Trophoblast cell (in vitro differentiated cells and primary cell): ENCODE measurements at regions not wholly inside any gene's neighbourhood (a gene's known extent, or its start where the extent isn't known, plus 50 kb on each side); places are given as distances from the start of the nearest gene placed in this dataset.

Experiments
- DNase-seq, 2 donors: peaks; one replicate each; pipeline ENCODE4 v3.0.0-alpha.2; 2016
- H2AFZ ChIP-seq: 2 replicates; pipeline ENCODE4 v1.6.1; 2013; ENCODE audit warnings: low read length, moderate library complexity, mild to moderate bottlenecking; ENCODE audit not compliant: insufficient read depth, poor library complexity
- H2AK5ac ChIP-seq: 2 replicates; pipeline ENCODE4 v1.6.1; 2013; ENCODE audit warnings: mild to moderate bottlenecking, low read length
- H2BK120ac ChIP-seq: 2 replicates; pipeline ENCODE4 v1.6.1; 2013; ENCODE audit warnings: low read length, mild to moderate bottlenecking, moderate library complexity; ENCODE audit not compliant: insufficient read depth, poor library complexity
- H2BK12ac ChIP-seq: 2 replicates; pipeline ENCODE4 v1.6.1; 2013; ENCODE audit warnings: mild to moderate bottlenecking, low read length, moderate library complexity
- H2BK5ac ChIP-seq: 2 replicates; pipeline ENCODE4 v1.6.1; 2013; ENCODE audit warnings: low read length, low read depth, moderate library complexity, mild to moderate bottlenecking; ENCODE audit not compliant: poor library complexity
- H3K14ac ChIP-seq: 2 replicates; pipeline ENCODE4 v1.6.1; 2013; ENCODE audit warnings: mild to moderate bottlenecking, low read length
- H3K18ac ChIP-seq: 2 replicates; pipeline ENCODE4 v1.6.1; 2013; ENCODE audit warnings: mild to moderate bottlenecking, low read length
- H3K23ac ChIP-seq: 2 replicates; pipeline ENCODE4 v1.6.1; 2013; ENCODE audit warnings: low read length
- H3K27ac ChIP-seq: 2 replicates; pipeline ENCODE4 v1.5.1; 2013; ENCODE audit warnings: low read depth, mild to moderate bottlenecking, inconsistent platforms, low read length, moderate library complexity
- H3K27me3 ChIP-seq: 2 replicates; pipeline ENCODE4 v1.6.1; 2013; ENCODE audit warnings: inconsistent platforms, mild to moderate bottlenecking, low read length, moderate library complexity; ENCODE audit not compliant: insufficient read depth
- H3K36me3 ChIP-seq, 2 experiments: 1 replicate in 1 of 2; 2 replicates in 1 of 2; pipeline ENCODE4 v1.6.1; 2013; ENCODE audit warnings: low read length in 2 of 2, mild to moderate bottlenecking in 2 of 2, moderate library complexity in 1 of 2; ENCODE audit not compliant: insufficient read depth in 2 of 2, control insufficient read depth in 1 of 2
- H3K4ac ChIP-seq: 2 replicates; pipeline ENCODE4 v1.6.1; 2013; ENCODE audit warnings: low read depth, mild to moderate bottlenecking, low read length, moderate library complexity
- H3K4me1 ChIP-seq, 2 experiments: 1 replicate in 1 of 2; 2 replicates in 1 of 2; pipeline ENCODE4 v1.6.1; 2013; ENCODE audit warnings: low read length in 2 of 2, mild to moderate bottlenecking in 2 of 2, moderate library complexity in 1 of 2; ENCODE audit not compliant: insufficient read depth in 2 of 2, control insufficient read depth in 1 of 2
- H3K4me2 ChIP-seq: 2 replicates; pipeline ENCODE4 v1.6.1; 2013; ENCODE audit warnings: inconsistent platforms, mild to moderate bottlenecking, low read length, moderate library complexity
- H3K4me3 ChIP-seq: 2 replicates; pipeline ENCODE4 v1.5.1; 2013; ENCODE audit warnings: mild to moderate bottlenecking, low read depth, low read length, inconsistent platforms
- H3K79me1 ChIP-seq: one replicate; pipeline ENCODE4 v1.6.1; 2013; ENCODE audit warnings: low read length
- H3K79me2 ChIP-seq: 2 replicates; pipeline ENCODE4 v1.6.1; 2013; ENCODE audit warnings: low read length, mild to moderate bottlenecking; ENCODE audit not compliant: control insufficient read depth, insufficient read depth, poor library complexity
- H3K9ac ChIP-seq: 2 replicates; pipeline ENCODE4 v1.6.1; 2013; ENCODE audit warnings: mild to moderate bottlenecking, low read length
- H3K9me3 ChIP-seq: 2 replicates; pipeline ENCODE4 v1.6.1; 2013; ENCODE audit warnings: low read depth, mild to moderate bottlenecking, control low read depth, inconsistent platforms, low read length; ENCODE audit not compliant: insufficient read depth
- H4K12ac ChIP-seq: 2 replicates; pipeline ENCODE4 v1.6.1; 2013; ENCODE audit warnings: low read depth, mild to moderate bottlenecking, low read length, moderate library complexity
- H4K8ac ChIP-seq: 2 replicates; pipeline ENCODE4 v1.6.1; 2013; ENCODE audit warnings: low read depth, mild to moderate bottlenecking, low read length, moderate library complexity
- H4K91ac ChIP-seq: one replicate; pipeline ENCODE4 v1.6.1; 2013; ENCODE audit warnings: low read depth, mild to moderate bottlenecking, low read length, moderate library complexity
- WGBS: extraction: QIAGEN DNeasy Blood & Tissue Kit; methylation state at CpG from one replicate; pipeline ENCODE4 v1.1.7; 2013; ENCODE audit warnings: missing lambda C conversion rate; ENCODE audit not compliant: insufficient read length, insufficient coverage; ENCODE audit errors: extremely low coverage; 5-methylcytosine and 5-hydroxymethylcytosine counted together

DNA sequence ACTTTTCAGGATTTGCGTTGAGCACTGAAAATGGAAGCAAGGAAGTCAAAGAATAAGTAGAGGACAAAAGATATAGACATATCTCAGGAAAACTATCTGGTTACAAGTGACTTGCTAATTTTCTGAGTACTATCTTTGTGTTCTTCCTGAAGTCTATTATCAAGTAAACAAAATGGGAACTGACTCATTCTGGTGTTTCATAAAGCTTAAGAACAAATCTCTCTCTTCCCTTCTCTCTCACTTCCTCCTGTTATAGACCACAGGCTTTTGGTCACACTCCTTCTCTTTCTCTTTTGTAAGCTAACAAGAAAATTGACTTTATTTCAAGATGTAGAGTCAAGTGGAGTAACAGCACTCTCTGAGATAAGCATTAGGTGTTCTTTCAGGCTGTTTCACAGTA is 406.6 kb upstream of the SYT1 start:
- Histone ChIP-seq H3K23ac (no peak overlapping the region), H2AFZ (no peak overlapping the region), H2BK120ac (no peak overlapping the region), H4K12ac (no peak overlapping the region), H4K8ac (no peak overlapping the region), H3K79me1 (no peaks in the 10 kb centered on the region), H2AK5ac (no peak overlapping the region), H3K9ac (no peak overlapping the region), H3K4me1 (no peaks in the 10 kb centered on the region), H3K14ac (no peak overlapping the region), H3K27me3 (no peaks in the 10 kb centered on the region), H2BK12ac (no peak overlapping the region), H3K18ac (no peak overlapping the region), H3K4me3 (no peak overlapping the region), H3K4ac (no peak overlapping the region), H3K9me3 (peaks cover 2% of the 10 kb centered on the region), H3K4me2 (no peak overlapping the region), H4K91ac (no peak overlapping the region), H3K79me2 (no peaks in the 10 kb centered on the region), H3K36me3 (no peaks in the 10 kb centered on the region), H3K27ac (no peak overlapping the region), H2BK5ac (no peak overlapping the region)
- no peak for DNase-seq
- WGBS, result no CpG with 5 or more reads among the region's 1 CpG

DNA sequence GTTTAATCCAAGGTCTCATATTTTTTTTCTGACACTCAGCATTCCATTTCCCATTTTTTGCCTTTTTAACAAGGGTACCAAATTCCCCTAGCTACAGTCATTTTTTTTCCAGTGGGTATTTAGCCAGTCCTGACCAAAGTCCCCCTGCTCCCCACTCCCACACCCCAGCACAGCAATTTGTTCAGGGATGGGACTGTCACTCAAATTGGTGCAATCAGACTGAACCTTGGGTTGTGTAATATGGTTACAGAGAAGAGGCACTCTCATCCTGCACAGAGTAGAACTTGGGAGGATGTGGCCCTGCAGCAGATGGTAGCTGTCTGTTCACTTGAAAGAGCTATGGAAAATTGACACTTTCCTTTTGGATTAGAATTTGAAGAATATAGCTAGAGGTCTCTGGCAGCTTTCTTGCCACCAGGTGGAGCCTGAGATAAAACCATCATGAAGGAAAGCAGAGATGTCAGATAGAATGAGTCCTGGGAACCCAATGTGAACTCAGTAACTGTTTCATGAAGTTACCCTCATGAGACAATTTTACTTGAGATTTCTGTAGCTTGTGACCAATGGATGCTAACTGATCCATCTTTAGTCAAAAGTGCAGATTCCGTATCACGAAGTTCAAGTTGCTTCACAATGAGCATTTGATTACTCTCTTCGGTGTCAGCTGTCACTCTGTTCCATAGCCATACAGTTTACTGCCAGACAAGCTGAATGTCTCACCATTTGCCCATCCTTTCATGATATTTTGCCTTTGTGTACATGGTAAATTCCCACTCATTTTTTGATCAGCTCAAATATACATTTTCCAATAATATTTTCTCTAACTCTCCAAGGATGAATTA is 394.0 kb upstream of the SYT1 start:
- no peak overlapping the region for H3K14ac ChIP-seq
- H2BK120ac ChIP-seq, result no peak overlapping the region
- no peak overlapping the region for H3K4me2 ChIP-seq
- no peak overlapping the region for H4K12ac ChIP-seq
- H2AK5ac ChIP-seq, result no peak overlapping the region
- H3K4me1 ChIP-seq, result no peaks in the 10 kb centered on the region
- H2BK5ac ChIP-seq, result no peak overlapping the region
- no peak overlapping the region for H2BK12ac ChIP-seq
- H3K18ac ChIP-seq, result no peak overlapping the region
- H3K27me3 ChIP-seq, result no peaks in the 10 kb centered on the region
- H3K4me3 ChIP-seq, result no peak overlapping the region
- no peak overlapping the region for H3K4ac ChIP-seq
- no peak overlapping the region for H4K8ac ChIP-seq
- H3K23ac ChIP-seq, result no peak overlapping the region
- no peak overlapping the region for H3K9ac ChIP-seq
- peak; percentile 38 to 62 for DNase-seq
- no peaks in the 10 kb centered on the region for H3K79me1 ChIP-seq
- no peaks in the 10 kb centered on the region for H3K9me3 ChIP-seq
- no peak overlapping the region for H4K91ac ChIP-seq
- no peaks in the 10 kb centered on the region for H3K79me2 ChIP-seq
- no CpG with 5 or more reads among the region's 3 CpGs for WGBS
- no peak overlapping the region for H2AFZ ChIP-seq
- no peak overlapping the region for H3K27ac ChIP-seq
- no peaks in the 10 kb centered on the region for H3K36me3 ChIP-seq

DNA sequence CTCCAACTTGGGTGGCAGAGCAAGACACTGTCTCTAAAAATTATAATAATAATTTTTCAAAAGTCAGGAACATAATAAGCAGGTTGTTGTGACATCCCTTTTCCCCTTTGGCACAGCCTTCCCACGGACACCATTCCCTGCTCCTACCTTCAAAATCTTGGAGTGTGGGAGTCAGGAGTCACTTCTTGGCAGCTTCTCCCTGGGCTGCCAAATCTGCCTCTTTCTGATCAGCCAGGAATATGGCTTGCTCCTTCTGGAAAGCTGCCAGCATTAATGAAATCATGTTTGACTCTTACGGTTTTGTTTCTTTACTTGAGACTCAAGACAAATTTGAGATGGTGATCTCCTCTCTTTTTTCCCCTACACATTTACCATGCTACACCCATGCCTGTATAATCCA is 391.4 kb upstream of the SYT1 start:
- H4K8ac ChIP-seq, result no peak overlapping the region
- no peak overlapping the region for H3K4ac ChIP-seq
- H3K23ac ChIP-seq, result no peak overlapping the region
- H3K27me3 ChIP-seq, result no peaks in the 10 kb centered on the region
- H3K36me3 ChIP-seq, result no peaks in the 10 kb centered on the region
- H3K9ac ChIP-seq, result no peak overlapping the region
- no peak for DNase-seq
- H3K18ac ChIP-seq, result no peak overlapping the region
- H4K12ac ChIP-seq, result no peak overlapping the region
- no peak overlapping the region for H3K27ac ChIP-seq
- no peak overlapping the region for H2BK120ac ChIP-seq
- no peak overlapping the region for H2BK5ac ChIP-seq
- H2AK5ac ChIP-seq, result no peak overlapping the region
- no peaks in the 10 kb centered on the region for H3K4me1 ChIP-seq
- H3K79me2 ChIP-seq, result no peaks in the 10 kb centered on the region
- no peaks in the 10 kb centered on the region for H3K9me3 ChIP-seq
- no peak overlapping the region for H3K4me2 ChIP-seq
- H2AFZ ChIP-seq, result no peak overlapping the region
- no CpG with 5 or more reads among the region's 2 CpGs for WGBS
- no peak overlapping the region for H3K4me3 ChIP-seq
- no peak overlapping the region for H4K91ac ChIP-seq
- no peak overlapping the region for H2BK12ac ChIP-seq
- H3K79me1 ChIP-seq, result no peaks in the 10 kb centered on the region
- H3K14ac ChIP-seq, result no peak overlapping the region

DNA sequence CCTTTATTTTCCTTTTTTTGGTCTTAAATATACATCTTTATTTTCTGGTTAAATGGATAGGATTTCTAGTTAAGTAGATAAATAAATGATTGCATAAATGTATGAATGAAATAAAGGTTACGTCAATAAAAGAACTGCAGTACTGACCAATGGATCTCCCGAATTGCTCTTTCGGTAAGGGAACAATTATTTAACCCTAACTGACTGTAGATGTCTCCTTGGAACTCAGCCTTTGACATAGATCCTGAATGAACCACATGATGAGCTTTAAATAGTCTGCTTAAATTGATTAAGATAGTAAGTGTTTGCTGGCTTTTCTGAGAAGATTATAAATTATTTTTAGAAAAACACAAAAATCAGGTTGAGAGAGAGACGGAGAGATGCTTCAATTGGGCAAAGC is 391.0 kb upstream of the SYT1 start:
- H2BK120ac ChIP-seq, result no peak overlapping the region
- no peaks in the 10 kb centered on the region for H3K36me3 ChIP-seq
- no peaks in the 10 kb centered on the region for H3K27me3 ChIP-seq
- H2BK12ac ChIP-seq, result no peak overlapping the region
- H3K23ac ChIP-seq, result no peak overlapping the region
- no peak overlapping the region for H2AK5ac ChIP-seq
- no peak overlapping the region for H4K12ac ChIP-seq
- H3K18ac ChIP-seq, result no peak overlapping the region
- H3K4me2 ChIP-seq, result no peak overlapping the region
- no peak overlapping the region for H4K91ac ChIP-seq
- H3K9me3 ChIP-seq, result no peaks in the 10 kb centered on the region
- no peak overlapping the region for H2AFZ ChIP-seq
- H3K79me2 ChIP-seq, result no peaks in the 10 kb centered on the region
- H3K4ac ChIP-seq, result no peak overlapping the region
- no CpG with 5 or more reads among the region's 4 CpGs for WGBS
- no peak overlapping the region for H3K9ac ChIP-seq
- DNase-seq, result no peak
- no peak overlapping the region for H3K27ac ChIP-seq
- no peak overlapping the region for H3K4me3 ChIP-seq
- no peak overlapping the region for H4K8ac ChIP-seq
- H2BK5ac ChIP-seq, result no peak overlapping the region
- no peaks in the 10 kb centered on the region for H3K4me1 ChIP-seq
- no peaks in the 10 kb centered on the region for H3K79me1 ChIP-seq
- H3K14ac ChIP-seq, result no peak overlapping the region
